ENCODE measurements at regions not wholly inside any gene's neighbourhood (a gene's known extent, or its start where the extent isn't known, plus 50 kb on each side); places are given as distances from the start of the nearest gene placed in this dataset.

GRCh38 chr5:118121258-118121657, 867.1 kb downstream of the DTWD2 start:
- no peak for TF ChIP-seq CTCF (IDR thresholded peaks at IDR 0.05)
- no peak for TF ChIP-seq POLR2A (IDR thresholded peaks at IDR 0.05)
- TF ChIP-seq EP300 (IDR thresholded peaks at IDR 0.05) = no peak
